GM13976 (cell line): ENCODE measurements at regions not wholly inside any gene's neighbourhood (a gene's known extent, or its start where the extent isn't known, plus 50 kb on each side); places are given as distances from the start of the nearest gene placed in this dataset.

Source experiments
- DNase-seq: peaks from one replicate; pipeline ENCODE4 v3.0.0; 2012; ENCODE audit warnings: low spot score
- CTCF ChIP-seq: IDR thresholded peaks from 2 replicates; pipeline ENCODE4 v1.5.1; 2012; ENCODE audit warnings: borderline replicate concordance, mild to moderate bottlenecking; ENCODE audit not compliant: insufficient read depth; ENCODE audit errors: extremely low read depth, missing control alignments, control extremely low read depth
- in situ Hi-C: fragments of 300-500 bp; cut with MboI; formaldehyde crosslinking; loops from one replicate; pipeline ENCODE4 v1.12.0; 2022; ENCODE audit warnings: low sequenced_read_pairs, mixed read lengths, inconsistent platforms; ENCODE audit not compliant: unreplicated experiment

- in situ Hi-C loops, result no loop called here
- DNase-seq, result no peak
These were observed 372.0 kb downstream of the ZIC4 start for GRCh38 chr3:147034359-147034758.

GRCh38 chr3:147030274-147030673 lies 376.1 kb downstream of the ZIC4 start:
- DNase-seq, result no peak
- in situ Hi-C loops, result no loop called here
- TF ChIP-seq CTCF, result no peak

More at GRCh38 chr3:147034359-147034758, 372.0 kb downstream of the ZIC4 start:
- no peak for TF ChIP-seq CTCF

GRCh38 chr3:147015334-147015733 lies 391.0 kb downstream of the ZIC4 start:
- in situ Hi-C loops, result no loop called here
- TF ChIP-seq CTCF, result no peak
- no peak for DNase-seq

- DNase-seq, result no peak
These were observed 397.5 kb downstream of the ZIC4 start for GRCh38 chr3:147008886-147009285.

GRCh38 chr3:147008458-147008857 lies 397.9 kb downstream of the ZIC4 start:
- no peak for DNase-seq
- in situ Hi-C loops, result no loop called here
- TF ChIP-seq CTCF, result no peak

More at GRCh38 chr3:147008886-147009285, 397.5 kb downstream of the ZIC4 start:
- in situ Hi-C loops, result no loop called here
- no peak for TF ChIP-seq CTCF

GRCh38 chr3:147007736-147008245 lies 398.6 kb downstream of the ZIC4 start:
- TF ChIP-seq CTCF, result no peak
- in situ Hi-C loops, result no loop called here
- DNase-seq, result no peak
